Esophagus mucosa (tissue), 1 donor: ENCODE measurements at regions not wholly inside any gene's neighbourhood (a gene's known extent, or its start where the extent isn't known, plus 50 kb on each side); places are given as distances from the start of the nearest gene placed in this dataset.
"Not testable (repeated sequence)": the region's sequence is repeated elsewhere in the genome, so short reads cannot be mapped to it uniquely, and the experiment has no call there.

Source experiments
- ATAC-seq: fragments of 200-7000 bp; cut with Tn5 transposase; one replicate; pipeline ENCODE4 v1.9.1; 2020
- donor health status: DM: yes; HTN: yes; CAD: no.

DNA sequence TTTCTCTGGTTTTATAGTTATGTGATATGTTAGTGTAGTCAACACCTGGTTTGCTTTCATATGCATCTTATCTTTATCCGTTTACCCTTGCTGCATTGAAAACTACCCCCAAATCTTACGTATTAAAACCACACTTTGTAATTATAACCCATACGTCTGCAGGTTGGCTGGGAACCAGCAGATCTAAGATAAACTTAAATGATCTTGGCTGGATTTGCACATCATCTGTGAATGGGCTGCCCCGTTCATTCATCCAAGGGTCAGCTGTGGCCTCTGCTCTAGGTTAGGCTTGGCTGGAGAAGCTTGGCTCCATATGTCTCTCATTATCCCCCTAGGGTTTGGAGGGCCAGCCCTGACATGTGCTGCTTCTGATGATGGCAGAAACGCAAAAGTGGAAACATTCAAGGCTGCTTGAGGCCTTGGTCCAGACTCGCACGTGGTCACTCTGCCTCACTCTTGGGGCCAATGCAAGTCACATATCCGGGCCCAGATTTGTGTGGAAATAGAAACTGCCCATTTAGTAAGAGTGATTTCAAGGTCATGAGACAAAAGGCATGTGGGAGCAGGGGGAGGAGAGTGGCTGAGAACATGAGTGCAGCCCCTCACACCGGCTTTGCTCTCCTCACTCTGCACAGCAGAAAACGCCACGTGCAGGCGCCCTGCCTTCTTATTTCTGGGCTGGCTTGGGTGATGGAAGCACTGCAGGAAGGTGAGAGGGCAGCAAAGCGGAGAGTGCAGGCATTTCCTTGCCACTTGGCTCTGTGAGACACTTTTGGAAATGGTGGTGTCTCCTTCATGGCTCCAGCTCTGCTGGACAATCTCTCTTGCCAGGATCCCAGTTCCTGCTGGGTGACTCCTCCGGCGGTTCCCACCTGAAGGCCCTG lies 553.8 kb downstream of the GLRX3 start:
- ATAC-seq: no peak

DNA sequence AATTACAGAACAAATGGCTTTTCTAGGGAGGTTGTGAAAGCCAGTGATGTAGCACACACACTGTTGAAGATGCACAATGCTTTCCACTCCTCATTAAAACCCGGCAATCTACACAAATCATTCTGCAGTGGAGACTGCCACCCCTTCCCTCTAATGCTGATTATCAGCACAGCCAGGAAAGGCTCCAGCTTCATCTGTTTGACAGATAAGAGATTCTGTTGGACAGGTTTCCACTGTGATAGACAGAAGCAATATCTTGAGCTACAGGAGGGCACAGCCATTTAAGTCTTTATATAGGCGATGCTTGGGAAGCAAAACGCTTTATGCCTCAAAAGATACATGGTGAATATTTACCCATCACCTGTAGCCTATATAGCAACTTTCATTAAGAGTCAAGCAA lies 555.6 kb downstream of the GLRX3 start:
- ATAC-seq: no peak

DNA sequence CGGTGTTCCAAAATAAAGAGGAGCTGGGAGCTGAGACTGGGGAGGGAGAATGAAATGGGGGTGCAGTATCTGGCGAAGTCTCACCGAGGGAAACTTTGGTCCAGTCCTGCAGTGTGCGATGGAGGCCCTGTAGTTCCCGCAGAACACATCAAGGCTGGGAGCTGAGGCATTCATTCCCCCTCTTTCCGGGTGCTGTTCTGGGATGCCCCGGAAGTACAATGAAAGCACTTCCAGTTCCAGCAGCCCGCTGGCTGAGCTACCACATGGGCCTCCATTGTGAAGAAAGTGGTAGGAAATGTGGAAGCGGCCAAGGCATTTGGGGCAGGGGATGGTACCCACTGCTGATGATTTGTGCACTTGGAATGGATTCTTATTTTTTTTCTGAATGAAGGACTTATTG lies 560.7 kb downstream of the GLRX3 start:
- ATAC-seq: no peak

DNA sequence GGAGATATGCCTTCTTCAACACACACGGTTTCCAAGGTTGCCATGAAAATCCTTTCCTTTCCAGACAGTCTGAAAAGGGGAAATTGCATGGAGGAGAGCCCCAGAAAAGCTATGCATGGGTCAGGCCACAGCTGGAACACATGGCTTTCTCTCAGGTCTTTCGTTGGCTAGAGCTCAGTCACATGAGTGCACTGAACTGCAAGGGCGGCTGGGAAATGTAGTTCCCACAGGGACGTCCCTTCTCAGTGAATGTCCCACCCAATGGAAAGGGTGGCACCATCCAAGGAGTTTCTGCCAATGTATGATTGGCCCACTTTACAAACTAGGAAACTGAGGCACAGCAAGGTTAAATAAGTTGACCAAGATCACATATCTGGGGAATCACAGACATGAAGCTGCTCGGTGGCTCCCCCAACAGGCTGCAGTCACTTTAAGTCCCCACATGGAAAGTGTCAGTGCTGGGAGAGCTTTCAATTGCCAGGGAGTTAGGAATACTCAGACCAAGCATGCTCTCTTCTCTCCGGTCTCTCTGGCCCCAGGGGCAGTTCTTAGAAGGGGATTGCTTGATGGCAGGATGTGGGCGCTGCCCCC lies 571.3 kb downstream of the GLRX3 start:
- ATAC-seq: no peak

DNA sequence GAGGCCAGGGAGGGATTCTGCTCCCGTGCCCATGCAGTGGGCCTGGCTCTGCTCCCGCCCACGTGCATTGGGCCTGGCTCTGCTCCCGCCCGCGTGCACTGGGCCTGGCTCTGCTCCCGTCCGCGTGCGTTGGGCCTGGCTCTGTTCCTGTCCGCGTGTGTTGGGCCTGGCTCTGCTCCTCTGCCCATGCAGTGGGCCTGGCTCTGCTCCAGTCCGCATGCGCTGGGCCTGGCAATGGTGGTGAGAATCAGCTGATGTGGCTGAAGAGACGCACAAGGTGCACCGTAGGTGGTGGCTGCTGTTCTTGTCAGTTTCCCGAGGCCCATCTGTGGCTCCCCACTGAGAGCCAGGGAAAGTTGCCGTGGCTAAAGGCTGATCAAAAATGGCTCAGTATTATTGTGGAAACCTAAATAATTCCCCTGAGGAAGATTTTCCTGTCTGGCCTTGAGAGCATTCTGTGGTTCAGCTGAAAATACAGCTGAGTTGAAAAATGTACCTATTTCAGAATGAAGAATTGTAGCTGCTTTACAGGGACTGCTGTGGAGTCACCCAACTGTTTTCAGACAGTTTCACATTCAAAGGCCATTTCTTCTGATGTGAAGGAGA lies 572.4 kb downstream of the GLRX3 start:
- ATAC-seq: no peak

DNA sequence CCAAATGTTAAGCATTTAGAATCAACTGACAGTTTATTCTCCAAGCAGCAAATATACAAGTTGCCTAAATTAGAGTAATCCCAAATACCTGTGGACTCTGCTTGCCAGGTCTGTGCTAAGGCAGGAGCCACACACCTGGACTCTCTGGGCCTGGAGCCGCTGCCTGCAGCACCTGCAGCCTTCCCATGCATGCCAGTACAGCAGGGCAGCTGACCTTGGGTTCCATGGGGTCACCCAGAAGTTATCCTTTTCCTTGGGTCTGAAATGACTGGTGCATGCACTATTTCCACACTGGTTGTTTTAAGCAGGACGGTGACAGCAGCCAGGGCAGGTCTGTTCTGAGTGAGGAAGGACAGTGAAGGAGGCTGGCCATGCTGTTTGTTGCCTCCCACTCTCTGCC lies 573.2 kb downstream of the GLRX3 start:
- ATAC-seq: no peak

DNA sequence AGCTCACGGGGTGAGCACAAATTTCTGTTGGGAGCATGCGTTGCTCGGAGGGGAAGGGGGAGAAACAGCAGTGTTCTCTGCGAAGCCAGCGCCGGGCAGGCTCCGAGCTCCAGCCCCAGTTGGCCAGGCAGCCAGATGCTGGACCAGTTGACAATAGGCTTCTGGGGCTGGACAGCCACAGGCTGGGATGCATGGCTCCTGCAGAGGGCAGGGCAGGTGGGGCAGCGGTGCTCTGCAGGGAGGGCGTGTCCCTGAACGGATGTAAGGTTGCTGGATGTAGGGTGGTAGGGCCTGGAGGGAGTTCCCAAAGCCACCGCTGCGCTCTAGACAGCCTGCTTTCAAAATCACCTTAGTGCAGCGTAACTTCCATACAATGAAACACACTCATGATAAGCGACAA lies 574.9 kb downstream of the GLRX3 start:
- ATAC-seq: no peak

DNA sequence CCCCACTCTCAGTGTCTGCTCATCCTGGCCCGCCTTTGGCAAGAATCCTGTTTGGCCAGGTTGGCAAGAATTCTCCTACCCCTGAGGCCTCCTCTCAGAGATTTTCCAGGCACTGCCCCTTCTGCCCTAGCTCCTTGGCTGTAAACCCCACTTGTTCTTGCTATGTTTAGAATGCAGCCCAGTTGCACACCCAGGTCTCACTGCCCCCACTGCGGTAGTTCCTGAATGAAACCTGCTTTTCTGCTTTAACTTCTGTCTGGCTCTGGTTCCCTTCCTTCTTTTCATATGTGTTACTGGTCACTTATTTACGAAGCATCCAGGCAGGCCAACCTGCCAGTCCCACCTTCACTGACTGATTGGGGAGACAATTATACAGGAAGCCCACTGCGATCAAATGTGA lies 576.9 kb downstream of the GLRX3 start:
- ATAC-seq: no peak

DNA sequence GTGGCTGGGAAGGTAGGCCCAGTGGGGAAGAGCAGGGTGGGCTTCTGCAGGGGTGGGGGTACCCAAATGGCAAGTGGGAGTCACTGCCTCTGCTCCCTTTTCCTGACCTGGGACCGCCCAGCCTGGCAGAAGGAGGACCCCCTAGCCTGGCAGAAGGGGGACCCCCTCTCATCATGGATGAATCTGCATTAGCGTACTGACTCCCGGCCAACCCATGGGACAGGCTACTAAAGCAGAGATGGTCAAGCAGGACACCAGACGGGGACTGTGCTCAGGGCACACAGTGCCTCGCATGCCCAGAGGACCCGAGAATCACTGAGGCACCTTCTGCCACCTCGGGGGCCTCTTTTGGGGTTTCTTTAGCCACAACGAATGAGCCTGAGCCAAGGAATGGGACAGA lies 577.5 kb downstream of the GLRX3 start:
- ATAC-seq: no peak

DNA sequence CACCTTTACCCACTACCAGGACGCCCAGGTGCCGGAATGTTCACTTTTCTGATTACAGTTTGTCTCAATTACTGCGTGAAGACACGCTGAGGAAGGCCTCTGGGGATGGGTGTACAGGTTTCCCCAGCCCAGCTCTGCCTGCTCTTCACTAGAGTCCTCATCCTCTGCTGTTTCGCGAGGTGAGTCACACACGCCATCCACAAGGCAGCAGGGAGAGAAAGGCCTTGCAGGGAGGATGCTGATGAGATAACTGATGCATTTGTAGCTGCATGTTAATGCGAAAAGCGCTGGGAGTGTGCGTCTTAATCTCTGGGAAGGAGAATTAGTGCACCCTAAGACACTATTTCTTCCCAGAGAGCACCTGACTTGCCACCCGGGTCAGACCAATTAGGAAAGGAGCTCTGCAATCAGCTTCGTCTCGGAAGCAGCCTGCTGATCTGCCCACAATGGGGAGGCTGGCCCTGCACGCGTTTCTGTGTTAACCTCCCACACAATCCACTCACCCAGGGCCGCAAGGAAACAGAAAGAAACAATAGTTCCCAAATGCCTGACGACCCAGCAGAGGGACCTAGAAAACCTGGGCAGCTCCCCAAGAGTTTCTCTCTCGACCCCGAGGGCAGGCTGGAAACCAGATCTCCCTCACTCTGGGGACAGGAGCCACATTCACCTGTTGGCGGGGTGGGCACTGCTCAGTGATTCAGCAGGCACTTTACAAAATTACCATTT lies 578.7 kb downstream of the GLRX3 start:
- no peak for ATAC-seq

DNA sequence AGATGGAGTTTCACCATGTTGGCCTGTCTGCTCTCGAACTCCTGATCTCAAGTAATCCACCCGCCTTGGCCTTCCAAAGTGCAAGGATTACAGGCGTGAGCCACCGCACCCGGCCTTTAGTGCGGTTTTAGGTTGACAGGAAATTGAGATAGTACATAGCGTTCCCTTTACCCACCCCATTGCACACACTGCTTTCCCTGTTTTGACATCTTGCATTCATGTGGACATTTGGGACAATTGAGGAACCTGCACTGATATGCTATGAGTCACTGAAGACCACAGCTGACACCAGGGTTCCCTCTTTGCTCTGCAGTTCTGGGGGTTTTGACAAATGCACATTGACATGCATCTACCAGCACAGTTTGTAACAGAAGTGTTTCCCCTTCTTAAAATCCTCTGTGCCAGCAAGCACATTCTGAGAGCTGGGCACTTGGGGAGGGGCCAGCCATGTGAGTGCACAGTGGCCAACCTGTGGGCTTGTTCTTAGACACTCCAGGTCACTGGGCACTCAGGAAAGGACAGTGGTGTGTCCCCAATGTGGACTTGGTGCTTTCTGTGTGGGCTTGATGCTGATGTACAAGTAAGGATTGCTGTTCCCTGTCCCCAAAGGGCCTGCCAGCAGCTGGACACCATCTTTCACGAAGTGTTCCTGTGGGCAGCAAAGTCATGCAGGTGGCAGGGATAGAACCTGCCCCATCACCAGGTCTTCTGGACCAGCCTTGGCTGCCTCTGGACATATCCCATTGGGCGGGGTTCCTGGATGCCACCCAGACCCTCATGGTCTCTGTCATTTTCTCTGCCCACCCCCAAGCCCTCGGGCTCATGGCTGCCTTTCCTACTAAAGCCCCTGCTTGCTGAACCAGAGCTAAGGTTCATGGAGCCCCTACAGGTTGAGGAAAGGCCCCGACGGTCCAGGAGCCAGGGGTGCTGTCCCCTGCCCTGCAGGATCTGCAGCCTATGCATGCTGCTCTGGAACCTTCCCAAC lies 579.8 kb downstream of the GLRX3 start:
- ATAC-seq: no peak

DNA sequence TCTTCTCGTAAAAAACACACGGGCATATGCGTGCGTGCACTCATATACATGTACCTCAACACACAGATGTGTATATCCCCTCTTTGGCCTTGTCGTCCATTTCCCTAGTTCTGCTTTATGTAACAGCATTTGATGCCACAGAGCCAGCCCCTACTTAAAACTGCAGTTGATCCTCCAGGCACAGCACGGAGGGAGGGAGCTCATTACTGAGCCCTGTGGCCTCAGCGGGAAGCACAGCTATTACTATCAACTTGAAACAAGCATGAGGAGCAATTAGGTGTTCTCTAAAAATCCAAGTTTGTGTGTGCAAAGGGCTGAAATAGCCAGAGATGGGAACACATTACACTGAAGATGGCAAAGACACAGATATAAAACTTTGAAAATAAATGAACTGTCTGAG lies 580.9 kb downstream of the GLRX3 start:
- ATAC-seq: no peak

DNA sequence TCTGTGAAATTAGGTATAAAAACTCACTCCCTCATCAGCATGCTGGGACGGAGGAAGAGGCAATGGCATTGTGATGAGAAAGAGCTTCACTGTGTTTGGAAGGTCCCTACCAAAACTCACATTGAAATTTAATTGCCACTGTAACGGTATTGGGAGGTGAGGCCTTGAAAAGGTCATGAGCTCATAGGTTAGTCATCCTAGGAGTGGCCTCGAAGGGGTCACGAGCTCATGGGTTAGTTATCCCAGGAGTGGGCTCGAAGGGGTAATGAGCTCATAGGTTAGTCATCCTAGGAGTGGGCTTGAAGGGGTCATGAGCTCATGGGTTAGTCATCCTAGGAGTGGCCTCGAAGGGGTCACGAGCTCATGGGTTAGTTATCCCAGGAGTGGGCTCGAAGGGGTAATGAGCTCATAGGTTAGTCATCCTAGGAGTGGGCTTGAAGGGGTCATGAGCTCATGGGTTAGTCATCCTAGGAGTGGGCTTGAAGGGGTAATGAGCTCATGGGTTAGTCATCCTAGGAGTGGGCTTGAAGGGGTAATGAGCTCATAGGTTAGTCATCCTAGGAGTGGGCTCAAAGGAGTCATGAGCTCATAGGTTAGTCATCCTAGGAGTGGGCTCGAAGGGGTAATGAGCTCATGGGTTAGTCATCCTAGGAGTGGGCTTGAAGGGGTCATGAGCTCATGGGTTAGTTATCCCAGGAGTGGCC lies 582.7 kb downstream of the GLRX3 start:
- ATAC-seq: not testable (repeated sequence)

DNA sequence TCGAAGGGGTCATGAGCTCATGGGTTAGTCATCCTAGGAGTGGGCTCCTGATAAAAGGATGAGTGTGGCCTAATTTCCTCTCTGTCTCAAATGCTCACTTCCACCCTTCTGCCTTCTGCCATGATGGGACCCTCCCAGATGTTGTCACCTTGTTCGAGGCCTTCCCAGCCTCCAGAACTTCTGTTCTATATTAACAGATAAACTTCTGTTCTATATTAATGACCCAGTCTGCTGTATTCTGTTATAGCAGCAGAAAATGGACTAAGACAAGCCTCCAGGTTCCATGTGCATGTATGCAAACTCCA lies 583.2 kb downstream of the GLRX3 start:
- no peak for ATAC-seq

DNA sequence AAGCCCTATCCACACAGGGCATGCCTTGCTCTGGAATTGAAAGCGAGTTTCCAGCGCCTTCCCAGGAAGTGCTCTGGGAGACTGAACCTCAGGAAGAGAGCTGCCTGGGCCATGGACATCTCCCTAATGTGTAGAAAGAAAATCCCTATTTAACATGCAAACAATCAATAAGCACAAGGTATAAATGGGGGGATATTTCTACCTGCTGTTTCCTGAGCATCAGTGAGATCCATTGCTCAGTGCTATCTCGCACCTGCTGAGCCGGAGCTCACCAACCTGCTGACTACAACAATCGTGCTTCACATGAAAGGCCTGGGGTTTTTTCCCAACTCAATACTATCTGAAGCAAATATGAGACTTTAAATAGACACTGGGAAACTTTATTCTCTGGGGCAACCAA lies 584.0 kb downstream of the GLRX3 start:
- ATAC-seq: no peak

DNA sequence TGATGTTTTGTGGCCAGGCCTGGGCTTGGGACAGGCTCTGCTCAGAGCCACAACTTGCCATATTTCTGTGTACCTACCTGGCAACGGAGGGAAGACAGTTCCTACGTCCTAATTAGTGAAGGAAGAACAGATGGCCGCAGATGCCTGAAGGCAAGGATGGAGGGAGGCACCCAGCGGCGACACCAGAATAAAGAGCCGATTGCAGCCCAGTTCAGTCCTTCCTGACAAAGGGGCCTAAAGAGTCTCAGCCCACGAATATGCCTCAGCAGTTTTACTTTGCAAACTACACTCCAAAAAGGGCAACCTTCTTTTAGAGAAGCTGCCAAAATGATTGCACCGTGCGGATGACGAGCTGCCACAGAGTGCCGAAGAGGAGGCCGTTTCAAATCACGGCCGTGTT lies 585.8 kb downstream of the GLRX3 start:
- no peak for ATAC-seq

DNA sequence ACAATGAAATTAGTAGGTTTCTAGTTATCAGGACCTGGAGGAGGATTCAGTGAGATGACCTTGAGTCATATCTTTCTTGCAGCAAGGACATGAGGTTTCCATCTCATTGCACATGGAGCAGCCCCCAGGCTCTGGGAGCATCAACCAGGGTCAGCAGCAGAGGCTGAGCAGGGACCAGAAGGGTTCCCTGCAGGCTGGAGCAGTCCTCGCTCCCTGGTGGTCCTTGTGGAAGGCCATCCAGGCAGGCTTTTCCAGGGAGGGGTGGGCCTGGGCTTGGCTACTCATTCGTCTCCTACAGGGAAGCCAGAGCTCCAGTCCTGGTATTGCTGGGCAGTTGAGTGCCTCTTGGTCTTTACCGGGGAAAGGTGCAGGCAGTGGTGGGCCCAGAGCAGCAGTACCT lies 587.5 kb downstream of the GLRX3 start:
- ATAC-seq: no peak

DNA sequence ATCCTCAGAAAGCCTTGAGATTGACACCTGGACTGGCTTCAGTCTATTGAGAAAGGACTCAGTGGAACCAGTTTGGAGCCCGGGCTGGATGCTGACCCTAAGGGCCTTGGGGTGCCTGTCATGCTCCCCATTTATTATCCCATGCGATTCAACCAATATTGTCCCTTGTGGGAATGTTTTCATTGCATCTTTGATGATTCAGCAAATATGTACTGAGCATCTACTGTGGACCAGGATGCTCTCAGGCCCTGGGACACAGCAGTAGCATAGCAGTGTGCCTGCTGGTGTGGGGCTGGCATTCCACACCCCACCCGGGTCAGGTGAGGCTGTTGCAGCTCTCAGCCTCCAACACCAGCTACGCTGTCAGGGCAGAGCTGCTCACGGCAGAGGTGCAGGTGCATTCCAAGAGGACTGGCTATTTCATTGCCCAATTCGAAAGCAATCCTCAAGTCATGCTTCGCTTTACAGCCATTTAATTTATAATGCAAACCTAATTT lies 586.0 kb downstream of the TCERG1L start:
- ATAC-seq: no peak

DNA sequence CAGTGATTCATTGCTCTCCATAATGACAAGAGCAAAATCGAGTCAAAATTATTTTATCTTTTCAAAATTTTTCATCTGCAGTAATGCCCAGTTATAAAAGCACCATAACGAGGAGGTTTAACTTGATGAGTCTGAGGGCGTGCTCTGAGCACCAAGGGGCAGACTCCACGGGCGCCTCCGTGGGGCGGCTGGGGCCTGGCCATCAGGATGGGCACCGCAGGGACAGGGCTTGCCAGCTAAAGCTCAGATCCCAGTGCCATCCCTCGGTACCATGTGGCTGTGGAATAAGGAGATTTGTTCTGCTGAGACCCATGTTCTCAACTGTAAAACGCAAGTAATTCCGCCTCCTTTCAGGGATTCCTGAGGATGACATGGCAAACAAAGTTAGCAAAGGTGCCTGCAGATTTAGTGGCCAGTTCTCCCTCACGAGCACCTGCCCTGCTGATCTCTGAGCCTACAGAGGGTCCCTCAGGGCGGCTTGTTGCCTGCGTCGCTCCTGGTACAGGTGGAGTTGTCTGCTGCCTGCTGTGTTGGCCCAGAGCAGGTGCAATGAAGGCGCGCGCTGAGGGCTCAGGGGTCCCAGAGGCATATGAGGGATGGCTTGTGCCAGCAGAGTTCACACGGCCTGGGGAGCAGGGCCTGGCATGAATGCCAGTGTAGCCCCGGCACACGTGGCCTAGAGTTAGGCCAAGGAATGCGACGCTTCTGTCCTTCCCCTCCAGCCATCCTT lies 584.4 kb downstream of the TCERG1L start:
- no peak for ATAC-seq

DNA sequence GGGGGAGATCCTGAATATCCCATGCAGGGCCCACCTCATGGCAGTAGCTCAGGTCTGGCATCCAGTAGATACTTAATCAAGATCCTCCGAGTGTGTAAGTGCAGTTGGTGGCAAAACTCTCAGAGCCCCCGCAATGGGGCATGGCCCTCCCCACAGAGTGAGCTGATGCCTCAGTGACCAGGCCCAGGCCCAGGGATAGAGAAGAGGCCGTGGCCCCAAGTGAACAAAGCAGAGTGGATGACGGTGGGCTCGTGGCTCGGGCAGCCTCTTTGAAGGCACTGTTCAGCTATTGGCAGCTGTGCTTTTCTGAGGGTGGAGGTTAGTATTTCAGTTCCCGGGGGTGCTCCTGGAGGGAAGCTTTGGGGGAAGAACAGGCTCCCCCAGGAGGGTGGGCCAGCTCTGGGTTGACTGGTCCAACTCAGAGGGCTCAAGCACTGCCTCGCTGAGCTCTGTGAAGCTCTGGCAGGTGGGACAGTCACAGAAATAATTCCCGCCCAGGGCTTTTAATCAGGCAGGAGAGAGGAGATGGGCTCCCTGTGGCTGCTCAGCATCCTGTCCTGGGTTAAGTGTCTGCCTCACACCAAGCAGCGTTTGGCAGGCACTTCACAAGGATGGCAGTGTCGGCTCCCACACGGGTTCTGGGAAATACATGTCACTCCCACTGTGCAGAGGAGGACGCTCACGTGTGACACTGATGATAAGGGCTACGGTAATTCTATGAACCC lies 583.6 kb downstream of the TCERG1L start:
- ATAC-seq: no peak
